Stimulated activated CD4-positive, alpha-beta T cell treated with anti-CD3 and anti-CD28 coated beads, Interleukin-4, amount 100 ng/mL, for 48 hours (primary cell): ENCODE measurements at regions not wholly inside any gene's neighbourhood (a gene's known extent, or its start where the extent isn't known, plus 50 kb on each side); places are given as distances from the start of the nearest gene placed in this dataset.

ENCODE experiments used
- DNase-seq, 2 donors: peaks; one replicate each; pipeline ENCODE4 v3.0.0-alpha.2; 2020; ENCODE audit warnings: low read depth in 2 of 2

- DNase-seq, result no peak
Observed at GRCh38 chr11:81892770-81893635, 840.7 kb downstream of the FAM181B start.

GRCh38 chr11:81888391-81888790 lies 845.3 kb downstream of the FAM181B start:
- DNase-seq, result no peak

- no peak for DNase-seq
Observed at GRCh38 chr11:81887671-81888070, 846.0 kb downstream of the FAM181B start.

DNA sequence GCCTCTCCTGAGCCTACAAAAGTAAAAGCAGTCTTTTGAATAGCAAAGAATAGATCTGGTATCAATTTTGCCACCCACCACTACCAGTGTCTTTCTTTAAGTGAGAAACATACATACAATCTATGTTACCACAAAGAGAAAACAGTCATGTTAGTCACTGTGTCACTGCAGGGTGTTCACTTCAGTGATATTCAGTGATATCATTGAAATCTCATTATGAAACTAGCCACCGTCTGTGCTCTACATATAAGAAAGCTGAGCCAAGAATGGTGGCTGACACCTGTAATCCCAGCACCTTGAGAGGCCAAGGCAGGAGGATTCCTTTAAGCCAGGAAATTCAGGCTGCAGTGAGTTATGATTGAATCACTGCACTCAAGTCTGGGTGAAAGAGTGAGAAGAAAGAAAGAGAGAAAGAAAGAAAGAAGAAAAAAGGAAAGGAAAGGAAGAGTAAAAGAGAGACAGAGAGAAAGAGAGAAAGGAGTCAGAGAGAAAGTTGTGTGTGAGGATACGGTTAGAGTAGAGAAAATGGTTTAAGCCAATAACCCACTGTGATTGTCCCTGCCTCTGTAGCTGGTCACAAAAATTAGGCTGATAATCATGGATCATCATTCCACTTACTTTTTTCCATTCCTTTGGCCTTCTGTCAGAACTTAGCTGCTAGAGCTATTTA lies 847.1 kb downstream of the FAM181B start:
- DNase-seq, result no peak

GRCh38 chr11:81874635-81875034 lies 859.0 kb downstream of the FAM181B start:
- no peak for DNase-seq

GRCh38 chr11:81870815-81871214 lies 862.8 kb downstream of the FAM181B start:
- no peak for DNase-seq

- no peak for DNase-seq
Observed at GRCh38 chr11:81870066-81870412, 863.6 kb downstream of the FAM181B start.

- DNase-seq, result peak; percentile 57 to 71
Observed at GRCh38 chr11:81869351-81870065, 864.2 kb downstream of the FAM181B start.

- DNase-seq, result no peak
Observed at GRCh38 chr11:81866896-81867295, 866.8 kb downstream of the FAM181B start.

- no peak for DNase-seq
Observed at GRCh38 chr11:81857386-81857785, 876.3 kb downstream of the FAM181B start.

DNA sequence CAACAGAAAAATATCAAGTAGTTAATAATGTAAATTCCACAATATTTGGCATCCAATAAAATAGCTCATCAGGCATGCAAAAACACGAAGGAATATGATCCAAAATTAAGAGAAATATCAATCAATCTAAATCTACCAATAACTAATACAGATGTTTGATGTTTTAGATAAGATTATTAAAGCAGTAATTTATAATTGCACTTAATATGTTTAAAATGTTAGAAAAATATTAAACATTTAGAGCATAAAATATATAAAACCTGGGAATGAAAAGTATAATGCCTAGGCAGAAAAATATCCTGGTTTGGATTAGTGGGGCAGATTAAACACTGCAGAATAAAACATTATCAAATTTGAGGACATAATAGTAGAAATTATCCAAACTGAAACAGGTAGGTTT lies 879.9 kb downstream of the FAM181B start:
- DNase-seq, result no peak

- DNase-seq, result no peak
Observed at GRCh38 chr11:81852896-81853295, 880.8 kb downstream of the FAM181B start.

DNA sequence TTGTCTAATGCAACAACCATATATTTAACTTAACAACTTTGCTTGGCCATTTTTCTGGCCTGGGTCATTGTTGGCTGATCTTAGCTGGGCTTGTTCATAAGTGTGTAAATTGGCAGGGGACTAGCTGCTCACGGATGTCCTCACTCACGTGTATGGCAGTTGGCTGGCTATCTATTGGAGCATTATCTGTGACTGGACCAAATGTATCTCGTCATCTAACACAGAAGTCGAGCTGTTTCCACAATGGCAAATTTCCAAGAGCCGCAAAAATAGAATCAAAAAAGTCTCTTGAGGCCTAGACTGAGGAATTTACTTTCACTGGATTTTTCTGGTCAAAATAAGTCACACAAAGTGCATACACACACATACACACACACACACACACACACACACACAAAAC lies 893.3 kb downstream of the FAM181B start:
- no peak for DNase-seq

- DNase-seq, result no peak
Observed at GRCh38 chr11:81839976-81840375, 893.7 kb downstream of the FAM181B start.

GRCh38 chr11:81839016-81839415 lies 894.6 kb downstream of the FAM181B start:
- DNase-seq, result no peak

GRCh38 chr11:81829976-81830375 lies 903.7 kb downstream of the FAM181B start:
- DNase-seq, result no peak

- DNase-seq, result no peak
Observed at GRCh38 chr11:81825346-81825745, 908.3 kb downstream of the FAM181B start.

DNA sequence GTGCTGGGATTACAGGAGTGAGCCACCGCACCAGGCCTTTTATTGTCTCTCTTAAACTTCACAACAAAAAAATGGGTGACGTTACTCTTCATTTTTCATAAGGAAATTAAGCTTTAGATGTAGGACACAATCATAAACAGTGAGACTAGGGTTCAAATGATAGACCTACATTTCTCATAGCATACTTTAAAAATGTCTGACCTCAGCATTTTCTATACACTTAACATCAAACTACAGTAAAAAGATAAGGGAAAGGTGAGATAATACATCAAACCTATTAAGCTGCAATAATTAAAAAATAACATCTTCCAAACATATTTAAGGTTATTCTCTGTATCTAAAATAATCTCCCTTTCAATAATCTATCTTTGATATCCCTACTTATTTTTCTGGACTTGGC lies 914.2 kb downstream of the FAM181B start:
- DNase-seq, result no peak

DNA sequence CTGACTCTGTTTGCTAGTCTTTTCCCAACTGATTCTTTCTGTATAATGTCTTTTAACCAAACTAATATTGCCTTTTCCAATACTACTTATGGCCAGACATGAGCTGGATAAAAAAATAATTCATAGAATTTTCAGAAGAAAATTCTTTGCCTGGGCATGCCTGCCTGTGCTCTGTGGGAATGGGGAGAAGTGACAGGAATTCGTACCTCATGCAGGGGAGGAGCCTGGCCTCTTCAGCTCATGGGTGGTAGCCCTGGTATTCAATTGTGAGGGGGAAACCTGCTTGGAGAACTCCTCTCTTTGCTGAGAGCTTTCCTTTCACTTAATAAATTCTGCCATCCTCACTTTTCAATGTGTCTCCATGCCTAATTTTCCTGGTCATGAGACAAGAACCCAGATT lies 928.8 kb downstream of the FAM181B start:
- DNase-seq, result no peak

GRCh38 chr11:81802591-81802990 lies 931.1 kb downstream of the FAM181B start:
- no peak for DNase-seq

GRCh38 chr11:81792416-81792815 lies 941.2 kb downstream of the FAM181B start:
- DNase-seq, result no peak

DNA sequence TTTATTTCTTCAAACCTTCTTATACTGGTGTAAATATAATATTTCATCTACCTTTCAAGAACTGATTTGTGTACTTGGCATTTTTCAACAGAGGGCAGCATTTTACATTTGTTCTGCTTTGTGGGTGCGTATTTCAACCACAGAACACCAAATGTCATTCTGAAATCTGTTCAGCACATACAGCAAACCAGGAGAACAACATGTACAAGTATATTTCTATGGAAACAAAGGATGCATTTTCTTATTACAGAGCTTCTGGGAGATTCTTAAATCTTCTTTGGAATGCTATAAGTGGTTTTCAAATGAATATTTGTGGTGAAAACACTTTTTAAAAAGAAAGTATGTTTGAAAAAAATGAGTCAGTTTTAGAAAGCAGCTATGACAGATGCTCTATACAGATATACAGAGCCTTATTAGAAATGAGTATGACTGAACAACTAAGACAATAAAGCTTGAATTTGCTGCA lies 946.0 kb downstream of the FAM181B start:
- DNase-seq, result no peak

- no peak for DNase-seq
Observed at GRCh38 chr11:81772166-81772565, 961.5 kb downstream of the FAM181B start.
